ENCODE measurements at regions not wholly inside any gene's neighbourhood (a gene's known extent, or its start where the extent isn't known, plus 50 kb on each side); places are given as distances from the start of the nearest gene placed in this dataset.

DNA sequence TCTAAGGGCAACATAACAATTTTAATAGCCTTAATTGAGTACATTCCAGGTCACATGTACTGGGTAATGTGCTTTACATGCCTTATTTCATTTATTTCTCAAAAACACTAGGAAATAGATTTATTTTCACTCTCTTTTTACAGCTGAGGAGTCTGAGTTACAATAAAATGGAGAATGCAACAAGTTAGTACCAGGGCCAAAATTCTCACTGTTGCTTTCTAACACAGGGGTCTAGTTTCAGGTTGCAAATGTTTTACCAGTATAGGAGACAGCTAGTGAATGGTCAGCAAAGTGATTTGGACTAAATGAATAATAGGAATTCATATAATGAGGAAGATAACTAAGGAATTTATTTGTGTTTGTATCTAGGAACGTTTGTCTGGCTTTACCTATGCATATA lies 137.3 kb downstream of the RASSF9 start:
- Histone ChIP-seq H3K4me3 (ENCODE audit: low read depth in 2 of 2, low read length in 1 of 2) (no peak overlapping the region), H3F3A (replicated peaks; ENCODE audit: insufficient read depth) (no peaks in the 10 kb centered on the region), H2AFZ (ENCODE audit: low read depth) (no peak overlapping the region), H3K9me2 (no peaks in the 10 kb centered on the region), H3K79me2 (ENCODE audit: insufficient read depth) (no peaks in the 10 kb centered on the region), H3K36me3 (replicated peaks in 1 of 2; ENCODE audit: control insufficient read depth in 1 of 2, insufficient read depth in 2 of 2, low read length in 1 of 2) (no peaks in the 10 kb centered on the region), H4K20me1 (ENCODE audit: insufficient read depth) (no peaks in the 10 kb centered on the region), H3K9me3 (no peaks in the 10 kb centered on the region), H3K4me1 (ENCODE audit: control insufficient read depth in 1 of 2, insufficient read depth in 2 of 2, low read depth in 1 of 2, low read length in 1 of 2) (no peaks in the 10 kb centered on the region), H3K27me3 (ENCODE audit: insufficient read depth) (no peaks in the 10 kb centered on the region), H3K9ac (no peak overlapping the region), H3K4me2 (no peak overlapping the region), H3K27ac (ENCODE audit: low read depth in 2 of 2, low read length in 1 of 2) (no peak overlapping the region)
- POLR2A ChIA-PET = no interaction called here
- no peak for DNase-seq
- TF ChIP-seq, protein P1, sequence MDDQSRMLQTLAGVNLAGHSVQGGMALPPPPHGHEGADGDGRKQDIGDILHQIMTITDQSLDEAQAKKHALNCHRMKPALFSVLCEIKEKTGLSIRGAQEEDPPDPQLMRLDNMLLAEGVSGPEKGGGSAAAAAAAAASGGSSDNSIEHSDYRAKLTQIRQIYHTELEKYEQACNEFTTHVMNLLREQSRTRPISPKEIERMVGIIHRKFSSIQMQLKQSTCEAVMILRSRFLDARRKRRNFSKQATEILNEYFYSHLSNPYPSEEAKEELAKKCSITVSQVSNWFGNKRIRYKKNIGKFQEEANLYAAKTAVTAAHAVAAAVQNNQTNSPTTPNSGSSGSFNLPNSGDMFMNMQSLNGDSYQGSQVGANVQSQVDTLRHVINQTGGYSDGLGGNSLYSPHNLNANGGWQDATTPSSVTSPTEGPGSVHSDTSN (IDR thresholded peaks at IDR 0.05) = no peak
- TF ChIP-seq SMC3 (IDR thresholded peaks at IDR 0.05; ENCODE audit: low read depth, low read length) (no peak), MXI1 (IDR thresholded peaks at IDR 0.05; ENCODE audit: low read depth, low read length) (no peak), NFIC (IDR thresholded peaks at IDR 0.05; ENCODE audit: borderline replicate concordance) (no peak), TEAD4 (IDR thresholded peaks at IDR 0.05; ENCODE audit: borderline replicate concordance, insufficient read depth) (no peak), RFX5 (IDR thresholded peaks at IDR 0.05; ENCODE audit: low read length) (no peak), GABPA (IDR thresholded peaks at IDR 0.05; ENCODE audit: low read depth) (no peak), FOXJ3 (CRISPR knock-in tag; IDR thresholded peaks at IDR 0.05) (no peak), POLR2AphosphoS5 (IDR thresholded peaks at IDR 0.05; ENCODE audit: low read depth, low read length) (no peak), GATA2 (CRISPR knock-in tag; IDR thresholded peaks at IDR 0.05) (no peak)
- TF ChIP-seq, protein P2, sequence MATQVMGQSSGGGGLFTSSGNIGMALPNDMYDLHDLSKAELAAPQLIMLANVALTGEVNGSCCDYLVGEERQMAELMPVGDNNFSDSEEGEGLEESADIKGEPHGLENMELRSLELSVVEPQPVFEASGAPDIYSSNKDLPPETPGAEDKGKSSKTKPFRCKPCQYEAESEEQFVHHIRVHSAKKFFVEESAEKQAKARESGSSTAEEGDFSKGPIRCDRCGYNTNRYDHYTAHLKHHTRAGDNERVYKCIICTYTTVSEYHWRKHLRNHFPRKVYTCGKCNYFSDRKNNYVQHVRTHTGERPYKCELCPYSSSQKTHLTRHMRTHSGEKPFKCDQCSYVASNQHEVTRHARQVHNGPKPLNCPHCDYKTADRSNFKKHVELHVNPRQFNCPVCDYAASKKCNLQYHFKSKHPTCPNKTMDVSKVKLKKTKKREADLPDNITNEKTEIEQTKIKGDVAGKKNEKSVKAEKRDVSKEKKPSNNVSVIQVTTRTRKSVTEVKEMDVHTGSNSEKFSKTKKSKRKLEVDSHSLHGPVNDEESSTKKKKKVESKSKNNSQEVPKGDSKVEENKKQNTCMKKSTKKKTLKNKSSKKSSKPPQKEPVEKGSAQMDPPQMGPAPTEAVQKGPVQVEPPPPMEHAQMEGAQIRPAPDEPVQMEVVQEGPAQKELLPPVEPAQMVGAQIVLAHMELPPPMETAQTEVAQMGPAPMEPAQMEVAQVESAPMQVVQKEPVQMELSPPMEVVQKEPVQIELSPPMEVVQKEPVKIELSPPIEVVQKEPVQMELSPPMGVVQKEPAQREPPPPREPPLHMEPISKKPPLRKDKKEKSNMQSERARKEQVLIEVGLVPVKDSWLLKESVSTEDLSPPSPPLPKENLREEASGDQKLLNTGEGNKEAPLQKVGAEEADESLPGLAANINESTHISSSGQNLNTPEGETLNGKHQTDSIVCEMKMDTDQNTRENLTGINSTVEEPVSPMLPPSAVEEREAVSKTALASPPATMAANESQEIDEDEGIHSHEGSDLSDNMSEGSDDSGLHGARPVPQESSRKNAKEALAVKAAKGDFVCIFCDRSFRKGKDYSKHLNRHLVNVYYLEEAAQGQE (IDR thresholded peaks at IDR 0.05; ENCODE audit: low read depth, low read length) = no peak
- TF ChIP-seq, protein P3, sequence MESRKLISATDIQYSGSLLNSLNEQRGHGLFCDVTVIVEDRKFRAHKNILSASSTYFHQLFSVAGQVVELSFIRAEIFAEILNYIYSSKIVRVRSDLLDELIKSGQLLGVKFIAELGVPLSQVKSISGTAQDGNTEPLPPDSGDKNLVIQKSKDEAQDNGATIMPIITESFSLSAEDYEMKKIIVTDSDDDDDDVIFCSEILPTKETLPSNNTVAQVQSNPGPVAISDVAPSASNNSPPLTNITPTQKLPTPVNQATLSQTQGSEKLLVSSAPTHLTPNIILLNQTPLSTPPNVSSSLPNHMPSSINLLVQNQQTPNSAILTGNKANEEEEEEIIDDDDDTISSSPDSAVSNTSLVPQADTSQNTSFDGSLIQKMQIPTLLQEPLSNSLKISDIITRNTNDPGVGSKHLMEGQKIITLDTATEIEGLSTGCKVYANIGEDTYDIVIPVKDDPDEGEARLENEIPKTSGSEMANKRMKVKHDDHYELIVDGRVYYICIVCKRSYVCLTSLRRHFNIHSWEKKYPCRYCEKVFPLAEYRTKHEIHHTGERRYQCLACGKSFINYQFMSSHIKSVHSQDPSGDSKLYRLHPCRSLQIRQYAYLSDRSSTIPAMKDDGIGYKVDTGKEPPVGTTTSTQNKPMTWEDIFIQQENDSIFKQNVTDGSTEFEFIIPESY (IDR thresholded peaks at IDR 0.05; ENCODE audit: borderline replicate concordance, low read depth) = no peak
- CTCF ChIA-PET = interaction anchor here (1.4 kb wide), 1 partner anchor 11 kb away, joined by 3 read pairs; no protein-coding TSS in a partner anchor
- WGBS (ENCODE audit: low lambda C conversion rate) = 50% methylated on average over 1 of the region's 1 CpG
